Neural cell (in vitro differentiated cells): ENCODE measurements at regions not wholly inside any gene's neighbourhood (a gene's known extent, or its start where the extent isn't known, plus 50 kb on each side); places are given as distances from the start of the nearest gene placed in this dataset.

Experiments
- EP300 ChIP-seq: fragments of 450-650 bp; conservative IDR thresholded peaks from 2 replicates; pipeline ENCODE4 v1.6.1; 2014; ENCODE audit warnings: antibody characterized with exemption, mild to moderate bottlenecking, moderate library complexity; ENCODE audit not compliant: poor library complexity, severe bottlenecking
- EZH2 ChIP-seq: fragments of 200-600, 300-800 bp; shearing (Covaris generic), sonication (generic); IDR thresholded peaks from 2 replicates; pipeline ENCODE4 v1.6.1; 2014; ENCODE audit warnings: antibody characterized with exemption, low read length, borderline replicate concordance, mild to moderate bottlenecking; ENCODE audit not compliant: insufficient read depth, poor library complexity, severe bottlenecking
- POLR2AphosphoS5 ChIP-seq: IDR thresholded peaks from 2 replicates; pipeline ENCODE4 v1.6.1; 2012
- RAD21 ChIP-seq: fragments of 450-650 bp; conservative IDR thresholded peaks from 2 replicates; pipeline ENCODE4 v1.6.1; 2014; ENCODE audit warnings: antibody characterized with exemption, mild to moderate bottlenecking, moderate library complexity
- SMC3 ChIP-seq: fragments of 450-650 bp; conservative IDR thresholded peaks from 2 replicates; pipeline ENCODE4 v1.6.1; 2014; ENCODE audit warnings: antibody characterized with exemption, mild to moderate bottlenecking, moderate library complexity; ENCODE audit not compliant: poor library complexity
- TAF1 ChIP-seq: IDR thresholded peaks from 2 replicates; pipeline ENCODE4 v1.6.1; 2012; ENCODE audit warnings: low read depth
- TF ChIP-seq, protein P1 (sequence below): fragments of 450-650 bp; IDR thresholded peaks from 2 replicates; pipeline ENCODE4 v1.5.1; 2014; ENCODE audit warnings: antibody characterized with exemption, mild to moderate bottlenecking, moderate library complexity; ENCODE audit not compliant: poor library complexity, severe bottlenecking

DNA sequence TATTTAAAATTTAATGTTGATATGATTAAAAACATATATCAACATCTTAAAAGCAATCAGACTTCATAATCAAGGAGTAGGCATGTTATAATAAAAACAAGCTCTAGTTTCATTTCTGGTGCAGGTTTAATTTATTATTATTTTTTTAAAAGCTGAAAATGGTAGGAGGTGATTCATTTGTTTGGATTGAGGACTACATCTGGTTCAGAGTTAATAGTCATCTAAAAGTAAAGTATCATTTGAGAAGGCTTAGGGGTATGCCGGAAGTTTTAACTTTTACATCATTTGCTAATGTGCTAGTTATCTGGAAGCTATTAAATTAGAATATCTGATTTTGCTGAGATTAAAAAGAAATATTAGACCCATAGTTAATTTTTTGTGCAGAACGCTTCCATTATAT, 169.5 kb upstream of the LAMA2 start:
- no peak for TF ChIP-seq EZH2
- TF ChIP-seq POLR2AphosphoS5 = no peak
- TF ChIP-seq, protein P1, sequence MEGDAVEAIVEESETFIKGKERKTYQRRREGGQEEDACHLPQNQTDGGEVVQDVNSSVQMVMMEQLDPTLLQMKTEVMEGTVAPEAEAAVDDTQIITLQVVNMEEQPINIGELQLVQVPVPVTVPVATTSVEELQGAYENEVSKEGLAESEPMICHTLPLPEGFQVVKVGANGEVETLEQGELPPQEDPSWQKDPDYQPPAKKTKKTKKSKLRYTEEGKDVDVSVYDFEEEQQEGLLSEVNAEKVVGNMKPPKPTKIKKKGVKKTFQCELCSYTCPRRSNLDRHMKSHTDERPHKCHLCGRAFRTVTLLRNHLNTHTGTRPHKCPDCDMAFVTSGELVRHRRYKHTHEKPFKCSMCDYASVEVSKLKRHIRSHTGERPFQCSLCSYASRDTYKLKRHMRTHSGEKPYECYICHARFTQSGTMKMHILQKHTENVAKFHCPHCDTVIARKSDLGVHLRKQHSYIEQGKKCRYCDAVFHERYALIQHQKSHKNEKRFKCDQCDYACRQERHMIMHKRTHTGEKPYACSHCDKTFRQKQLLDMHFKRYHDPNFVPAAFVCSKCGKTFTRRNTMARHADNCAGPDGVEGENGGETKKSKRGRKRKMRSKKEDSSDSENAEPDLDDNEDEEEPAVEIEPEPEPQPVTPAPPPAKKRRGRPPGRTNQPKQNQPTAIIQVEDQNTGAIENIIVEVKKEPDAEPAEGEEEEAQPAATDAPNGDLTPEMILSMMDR = no peak
- no peak for TF ChIP-seq SMC3
- TF ChIP-seq EP300 = no peak
- no peak for TF ChIP-seq TAF1
- TF ChIP-seq RAD21 = no peak
